ENCODE measurements at regions not wholly inside any gene's neighbourhood (a gene's known extent, or its start where the extent isn't known, plus 50 kb on each side); places are given as distances from the start of the nearest gene placed in this dataset.

DNA sequence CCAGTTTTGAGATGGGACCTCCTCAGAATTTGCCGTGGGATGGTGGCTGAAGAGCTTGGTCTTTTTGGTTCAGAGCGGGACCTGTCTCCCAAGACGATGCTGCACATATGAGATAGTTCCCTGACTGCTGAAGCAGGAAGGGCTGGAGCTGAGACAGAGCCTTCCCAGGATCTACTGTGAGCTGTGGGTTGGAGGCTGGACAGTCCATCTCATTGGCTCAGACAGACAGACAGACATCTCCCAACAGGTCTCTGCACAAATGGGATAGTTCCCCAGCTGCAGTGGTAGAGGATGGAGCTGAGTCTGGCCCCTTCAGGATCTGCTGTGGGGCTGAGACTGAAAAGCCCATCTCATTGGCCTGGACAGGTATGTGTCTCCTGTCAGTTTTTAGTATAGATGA lies 1145.6 kb upstream of the CADM2 start:
- no peak for TF ChIP-seq POLR2AphosphoS5 (IDR thresholded peaks at IDR 0.05)

DNA sequence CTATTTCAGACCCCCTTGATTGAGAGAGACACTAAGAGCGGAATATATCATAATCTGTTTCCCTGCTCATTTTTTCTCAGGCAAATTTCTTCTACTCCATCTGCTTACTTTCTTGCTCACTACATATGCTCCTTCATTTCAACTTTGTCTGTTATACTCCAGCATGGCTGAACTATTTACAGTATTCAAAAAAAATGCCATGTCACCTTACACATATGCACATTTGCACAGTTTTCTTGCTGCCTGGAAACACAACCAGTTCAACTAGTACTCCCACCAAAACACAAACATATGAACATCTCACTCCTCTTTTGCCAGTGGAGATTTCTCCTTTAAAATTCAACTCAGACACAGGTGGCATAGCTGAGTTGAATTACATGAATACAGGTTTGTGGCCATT lies 1142.1 kb upstream of the CADM2 start:
- no peaks in the 10 kb centered on the region for H3K27me3 ChIP-seq (ENCODE audit: insufficient read depth, low read depth, low read length)
- H3K9ac ChIP-seq (ENCODE audit: low read length): no peak overlapping the region
- no peak overlapping the region for H3K4me2 ChIP-seq (ENCODE audit: low read length)
- H3K27ac ChIP-seq (ENCODE audit: low read length): no peak overlapping the region
- H3K79me2 ChIP-seq (replicated peaks; ENCODE audit: insufficient read depth, low read length): no peaks in the 10 kb centered on the region
- H3K9me2 ChIP-seq (ENCODE audit: insufficient read depth, low read length): no peaks in the 10 kb centered on the region
- H3K36me3 ChIP-seq (ENCODE audit: insufficient read depth, low read length): no peaks in the 10 kb centered on the region
- H3F3A ChIP-seq (ENCODE audit: insufficient read depth, low read length, poor library complexity, severe bottlenecking): no peaks in the 10 kb centered on the region
- no peaks in the 10 kb centered on the region for H3K9me3 ChIP-seq (ENCODE audit: low read length)
- no peak overlapping the region for H3K4me3 ChIP-seq (ENCODE audit: low read length)
- no peaks in the 10 kb centered on the region for H4K20me1 ChIP-seq (ENCODE audit: insufficient read depth)
- no peak overlapping the region for H2AFZ ChIP-seq (ENCODE audit: low read depth, low read length)
- no peak for TF ChIP-seq POLR2AphosphoS5 (IDR thresholded peaks at IDR 0.05)
- TF ChIP-seq SMC3 (conservative IDR thresholded peaks at IDR 0.05; ENCODE audit: poor library complexity): no peak

More for the DNA sequence above, 1145.6 kb upstream of the CADM2 start:
- Histone ChIP-seq H3K4me2 (ENCODE audit: low read length) (no peak overlapping the region), H3K36me3 (ENCODE audit: insufficient read depth, low read length) (no peaks in the 10 kb centered on the region), H4K20me1 (ENCODE audit: insufficient read depth) (no peaks in the 10 kb centered on the region), H2AFZ (ENCODE audit: low read depth, low read length) (no peak overlapping the region), H3K9ac (ENCODE audit: low read length) (no peak overlapping the region), H3K27ac (ENCODE audit: low read length) (no peak overlapping the region), H3K79me2 (replicated peaks; ENCODE audit: insufficient read depth, low read length) (no peaks in the 10 kb centered on the region), H3K27me3 (ENCODE audit: insufficient read depth, low read depth, low read length) (no peaks in the 10 kb centered on the region), H3K4me3 (ENCODE audit: low read length) (no peak overlapping the region), H3K9me3 (ENCODE audit: low read length) (no peaks in the 10 kb centered on the region), H3K9me2 (ENCODE audit: insufficient read depth, low read length) (no peaks in the 10 kb centered on the region), H3F3A (ENCODE audit: insufficient read depth, low read length, poor library complexity, severe bottlenecking) (no peaks in the 10 kb centered on the region)

DNA sequence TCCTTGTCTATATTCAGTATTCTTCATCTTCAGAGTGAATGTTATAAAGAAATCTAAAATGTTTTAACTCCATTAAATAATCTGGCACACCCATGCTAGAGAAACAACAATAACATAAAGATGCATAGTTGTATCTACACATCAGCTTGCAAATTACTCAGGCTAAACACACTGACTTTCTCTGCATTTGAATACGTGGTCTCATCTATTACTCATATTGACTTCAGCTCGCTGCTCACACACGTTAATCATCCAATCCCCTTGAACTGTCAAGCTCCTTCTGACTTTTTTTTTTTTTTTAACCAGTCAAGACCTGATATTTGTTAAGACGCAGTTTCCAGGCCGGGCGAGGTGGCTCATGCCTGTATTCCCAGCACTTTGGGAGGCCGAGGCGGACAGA lies 1137.3 kb upstream of the CADM2 start:
- no peak for TF ChIP-seq SMC3 (conservative IDR thresholded peaks at IDR 0.05; ENCODE audit: poor library complexity)
- no peak for TF ChIP-seq EP300 (conservative IDR thresholded peaks at IDR 0.05; ENCODE audit: poor library complexity, severe bottlenecking)
- no peak for TF ChIP-seq POLR2AphosphoS5 (IDR thresholded peaks at IDR 0.05)
- no peak for TF ChIP-seq EZH2 (IDR thresholded peaks at IDR 0.05; ENCODE audit: borderline replicate concordance, insufficient read depth, low read length, poor library complexity, severe bottlenecking)
- Histone ChIP-seq H3K36me3 (ENCODE audit: insufficient read depth, low read length) (no peaks in the 10 kb centered on the region), H2AFZ (ENCODE audit: low read depth, low read length) (no peak overlapping the region), H3K27ac (ENCODE audit: low read length) (no peak overlapping the region), H3K9me3 (ENCODE audit: low read length) (no peaks in the 10 kb centered on the region), H3K27me3 (ENCODE audit: insufficient read depth, low read depth, low read length) (no peaks in the 10 kb centered on the region), H3K9me2 (ENCODE audit: insufficient read depth, low read length) (no peaks in the 10 kb centered on the region), H3K9ac (ENCODE audit: low read length) (no peak overlapping the region), H4K20me1 (ENCODE audit: insufficient read depth) (no peaks in the 10 kb centered on the region), H3K4me2 (ENCODE audit: low read length) (no peak overlapping the region), H3F3A (ENCODE audit: insufficient read depth, low read length, poor library complexity, severe bottlenecking) (no peaks in the 10 kb centered on the region), H3K79me2 (replicated peaks; ENCODE audit: insufficient read depth, low read length) (no peaks in the 10 kb centered on the region), H3K4me3 (ENCODE audit: low read length) (no peak overlapping the region)

DNA sequence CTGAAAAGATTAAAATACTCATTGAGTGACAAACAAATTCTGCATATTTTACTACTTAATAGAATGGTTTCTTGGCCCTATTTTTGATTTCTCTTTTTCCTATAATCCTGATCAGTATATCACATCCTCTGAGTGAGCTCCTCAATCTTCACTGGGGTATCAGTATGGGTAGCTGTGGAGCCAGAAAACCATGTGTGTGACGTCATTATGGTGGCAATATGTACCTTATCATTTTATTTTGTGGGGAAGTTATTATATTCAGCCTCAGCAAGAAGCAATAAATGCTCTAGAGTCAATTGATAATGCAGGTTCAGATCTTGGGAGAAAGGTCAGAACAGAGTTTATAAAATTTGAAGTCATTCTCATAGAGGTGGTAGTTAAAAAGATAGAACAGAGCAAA lies 1135.7 kb upstream of the CADM2 start:
- Histone ChIP-seq H3K4me2 (ENCODE audit: low read length) (no peak overlapping the region), H2AFZ (ENCODE audit: low read depth, low read length) (no peak overlapping the region), H3K79me2 (replicated peaks; ENCODE audit: insufficient read depth, low read length) (no peaks in the 10 kb centered on the region), H3K36me3 (ENCODE audit: insufficient read depth, low read length) (no peaks in the 10 kb centered on the region), H3K27me3 (ENCODE audit: insufficient read depth, low read depth, low read length) (no peaks in the 10 kb centered on the region), H3K4me3 (ENCODE audit: low read length) (no peak overlapping the region), H3K9me2 (ENCODE audit: insufficient read depth, low read length) (no peaks in the 10 kb centered on the region), H3F3A (ENCODE audit: insufficient read depth, low read length, poor library complexity, severe bottlenecking) (no peaks in the 10 kb centered on the region), H3K27ac (ENCODE audit: low read length) (no peak overlapping the region), H3K9me3 (ENCODE audit: low read length) (no peaks in the 10 kb centered on the region), H3K9ac (ENCODE audit: low read length) (no peak overlapping the region), H4K20me1 (ENCODE audit: insufficient read depth) (no peaks in the 10 kb centered on the region)
- TF ChIP-seq EP300 (conservative IDR thresholded peaks at IDR 0.05; ENCODE audit: poor library complexity, severe bottlenecking) (no peak), SMC3 (conservative IDR thresholded peaks at IDR 0.05; ENCODE audit: poor library complexity) (no peak), POLR2AphosphoS5 (IDR thresholded peaks at IDR 0.05) (no peak), RAD21 (conservative IDR thresholded peaks at IDR 0.05) (no peak), TAF1 (IDR thresholded peaks at IDR 0.05; ENCODE audit: low read depth) (no peak), MXI1 (conservative IDR thresholded peaks at IDR 0.05; ENCODE audit: poor library complexity, severe bottlenecking) (no peak), EZH2 (IDR thresholded peaks at IDR 0.05; ENCODE audit: borderline replicate concordance, insufficient read depth, low read length, poor library complexity, severe bottlenecking) (no peak)
- TF ChIP-seq, protein P1, sequence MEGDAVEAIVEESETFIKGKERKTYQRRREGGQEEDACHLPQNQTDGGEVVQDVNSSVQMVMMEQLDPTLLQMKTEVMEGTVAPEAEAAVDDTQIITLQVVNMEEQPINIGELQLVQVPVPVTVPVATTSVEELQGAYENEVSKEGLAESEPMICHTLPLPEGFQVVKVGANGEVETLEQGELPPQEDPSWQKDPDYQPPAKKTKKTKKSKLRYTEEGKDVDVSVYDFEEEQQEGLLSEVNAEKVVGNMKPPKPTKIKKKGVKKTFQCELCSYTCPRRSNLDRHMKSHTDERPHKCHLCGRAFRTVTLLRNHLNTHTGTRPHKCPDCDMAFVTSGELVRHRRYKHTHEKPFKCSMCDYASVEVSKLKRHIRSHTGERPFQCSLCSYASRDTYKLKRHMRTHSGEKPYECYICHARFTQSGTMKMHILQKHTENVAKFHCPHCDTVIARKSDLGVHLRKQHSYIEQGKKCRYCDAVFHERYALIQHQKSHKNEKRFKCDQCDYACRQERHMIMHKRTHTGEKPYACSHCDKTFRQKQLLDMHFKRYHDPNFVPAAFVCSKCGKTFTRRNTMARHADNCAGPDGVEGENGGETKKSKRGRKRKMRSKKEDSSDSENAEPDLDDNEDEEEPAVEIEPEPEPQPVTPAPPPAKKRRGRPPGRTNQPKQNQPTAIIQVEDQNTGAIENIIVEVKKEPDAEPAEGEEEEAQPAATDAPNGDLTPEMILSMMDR (IDR thresholded peaks at IDR 0.05; ENCODE audit: poor library complexity, severe bottlenecking): no peak
- TF ChIP-seq, protein P2, sequence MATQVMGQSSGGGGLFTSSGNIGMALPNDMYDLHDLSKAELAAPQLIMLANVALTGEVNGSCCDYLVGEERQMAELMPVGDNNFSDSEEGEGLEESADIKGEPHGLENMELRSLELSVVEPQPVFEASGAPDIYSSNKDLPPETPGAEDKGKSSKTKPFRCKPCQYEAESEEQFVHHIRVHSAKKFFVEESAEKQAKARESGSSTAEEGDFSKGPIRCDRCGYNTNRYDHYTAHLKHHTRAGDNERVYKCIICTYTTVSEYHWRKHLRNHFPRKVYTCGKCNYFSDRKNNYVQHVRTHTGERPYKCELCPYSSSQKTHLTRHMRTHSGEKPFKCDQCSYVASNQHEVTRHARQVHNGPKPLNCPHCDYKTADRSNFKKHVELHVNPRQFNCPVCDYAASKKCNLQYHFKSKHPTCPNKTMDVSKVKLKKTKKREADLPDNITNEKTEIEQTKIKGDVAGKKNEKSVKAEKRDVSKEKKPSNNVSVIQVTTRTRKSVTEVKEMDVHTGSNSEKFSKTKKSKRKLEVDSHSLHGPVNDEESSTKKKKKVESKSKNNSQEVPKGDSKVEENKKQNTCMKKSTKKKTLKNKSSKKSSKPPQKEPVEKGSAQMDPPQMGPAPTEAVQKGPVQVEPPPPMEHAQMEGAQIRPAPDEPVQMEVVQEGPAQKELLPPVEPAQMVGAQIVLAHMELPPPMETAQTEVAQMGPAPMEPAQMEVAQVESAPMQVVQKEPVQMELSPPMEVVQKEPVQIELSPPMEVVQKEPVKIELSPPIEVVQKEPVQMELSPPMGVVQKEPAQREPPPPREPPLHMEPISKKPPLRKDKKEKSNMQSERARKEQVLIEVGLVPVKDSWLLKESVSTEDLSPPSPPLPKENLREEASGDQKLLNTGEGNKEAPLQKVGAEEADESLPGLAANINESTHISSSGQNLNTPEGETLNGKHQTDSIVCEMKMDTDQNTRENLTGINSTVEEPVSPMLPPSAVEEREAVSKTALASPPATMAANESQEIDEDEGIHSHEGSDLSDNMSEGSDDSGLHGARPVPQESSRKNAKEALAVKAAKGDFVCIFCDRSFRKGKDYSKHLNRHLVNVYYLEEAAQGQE (IDR thresholded peaks at IDR 0.05; ENCODE audit: borderline replicate concordance): no peak
